Transverse colon (tissue), 4 donors: ENCODE measurements at regions not wholly inside any gene's neighbourhood (a gene's known extent, or its start where the extent isn't known, plus 50 kb on each side); places are given as distances from the start of the nearest gene placed in this dataset.

Experiments used
- DNase-seq: peaks from one replicate; pipeline ENCODE4 v3.0.0-alpha.2; 2019
- H3K27ac ChIP-seq, 4 donors: fragments of 200-600 bp; sonication (generic); 2 replicates each; pipeline ENCODE4 v1.5.1; 2016 to 2018; ENCODE audit warnings: inconsistent platforms in 4 of 4
- H3K27me3 ChIP-seq: fragments of 200-600 bp; sonication (generic); 2 replicates; pipeline ENCODE4 v1.5.1; 2017; ENCODE audit warnings: inconsistent platforms
- H3K36me3 ChIP-seq, 4 donors: fragments of 200-600 bp; sonication (generic); 2 replicates each; pipeline ENCODE4 v1.5.1; 2017 to 2019; ENCODE audit warnings: inconsistent platforms in 4 of 4
- H3K4me1 ChIP-seq, 4 donors: fragments of 200-600 bp; sonication (generic); 2 replicates each; pipeline ENCODE4 v1.5.1; 2017 to 2020; ENCODE audit warnings: inconsistent platforms in 4 of 4
- H3K4me3 ChIP-seq, 4 donors: fragments of 200-600 bp; sonication (generic); 1 replicate in 1 of 4; 2 replicates in 3 of 4; pipeline versions ENCODE4 v1.5.1 to v1.6.1; 2017 to 2019; ENCODE audit warnings: inconsistent platforms in 4 of 4
- H3K9me3 ChIP-seq, 2 donors: fragments of 200-600 bp; sonication (generic); 2 replicates each; pipeline ENCODE4 v1.5.1; 2017 to 2019; ENCODE audit warnings: inconsistent platforms in 2 of 2
- CTCF ChIP-seq, 5 experiments: fragments of 200-600 bp in 3 of 5; fragments of 450-650 bp in 2 of 5; sonication (generic) in 3 of 5; IDR thresholded peaks; 1 replicate in 2 of 5; 2 replicates in 3 of 5; pipeline ENCODE4 v1.5.1; 2016 to 2017; ENCODE audit warnings: antibody characterized with exemption in 5 of 5, inconsistent platforms in 3 of 5, mild to moderate bottlenecking in 2 of 5, moderate library complexity in 1 of 5
- EP300 ChIP-seq: sonication (generic); formaldehyde crosslinking; IDR thresholded peaks from one replicate; pipeline ENCODE4 v1.6.1; 2017; ENCODE audit warnings: antibody characterized with exemption, low read depth
- POLR2A ChIP-seq: fragments of 450-650 bp; IDR thresholded peaks from one replicate; pipeline ENCODE4 v1.6.1; 2016; ENCODE audit warnings: antibody characterized with exemption, mild to moderate bottlenecking, moderate library complexity
- POLR2AphosphoS5 ChIP-seq, 3 donors: sonication (generic); formaldehyde crosslinking; IDR thresholded peaks; one replicate each; pipeline ENCODE4 v1.6.1; 2016; ENCODE audit warnings: antibody characterized with exemption in 3 of 3
- WGBS, 2 donors: methylation state at CpG; one replicate each; pipeline ENCODE4 v1.1.5; 2018; ENCODE audit warnings: low coverage in 1 of 2; 5-methylcytosine and 5-hydroxymethylcytosine counted together
- in situ Hi-C, 4 donors: fragments of 200-750 bp; cut with MboI; loops; one replicate each; pipeline versions ENCODE4 v1.15.0 to v1.15.1; 2017; ENCODE audit warnings: low sequenced_read_pairs in 3 of 4, low pct_ligation_motif_present in 1 of 4, low pct_unique_long_range_greater_than_20kb in 1 of 4
- intact Hi-C: fragments of 100-400 bp; cut with DNase I; formaldehyde crosslinking; loops from one replicate; pipeline ENCODE4 v1.15.1; 2023; ENCODE audit warnings: low total_unique reads

DNA sequence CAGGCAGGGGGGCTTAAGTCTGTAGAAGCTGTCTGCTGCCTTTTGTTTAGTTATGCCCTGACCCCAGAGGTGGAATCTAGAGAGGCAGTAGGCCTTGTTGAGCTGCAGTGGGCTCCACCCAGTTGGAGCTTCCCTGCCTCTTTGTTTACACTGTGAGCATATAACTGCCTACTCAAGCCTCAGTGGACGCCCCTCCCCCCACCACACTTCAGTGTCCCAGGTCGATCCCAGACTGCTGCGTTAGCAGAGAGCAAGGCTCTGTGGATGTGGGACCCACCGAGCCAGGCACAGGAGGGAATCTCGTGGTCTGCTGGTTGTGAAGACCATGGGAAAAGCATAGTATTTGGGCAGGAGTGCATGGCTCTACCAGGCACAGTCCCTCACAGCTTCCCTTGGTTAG is 446.8 kb upstream of the RARB start:
- 85% methylated on average over 5 of the region's 5 CpGs; no CpG with 5 or more reads in 1 of the 2 donors for WGBS, 2 donors
- no peak for TF ChIP-seq EP300
- no peak for TF ChIP-seq POLR2AphosphoS5 (IDR thresholded peaks at IDR 0.05)
- no peak for TF ChIP-seq CTCF (IDR thresholded peaks at IDR 0.05)
- no peak for TF ChIP-seq POLR2A
- no peak for DNase-seq
- Histone ChIP-seq H3K4me3 (no peak overlapping the region), H3K36me3 (no peaks in the 10 kb centered on the region), H3K27me3 (no peaks in the 10 kb centered on the region), H3K9me3 (no peaks in the 10 kb centered on the region), H3K4me1 (no peaks in the 10 kb centered on the region), H3K27ac (no peak overlapping the region)
- intact Hi-C loops: no loop called here
- in situ Hi-C loops: no loop called here

DNA sequence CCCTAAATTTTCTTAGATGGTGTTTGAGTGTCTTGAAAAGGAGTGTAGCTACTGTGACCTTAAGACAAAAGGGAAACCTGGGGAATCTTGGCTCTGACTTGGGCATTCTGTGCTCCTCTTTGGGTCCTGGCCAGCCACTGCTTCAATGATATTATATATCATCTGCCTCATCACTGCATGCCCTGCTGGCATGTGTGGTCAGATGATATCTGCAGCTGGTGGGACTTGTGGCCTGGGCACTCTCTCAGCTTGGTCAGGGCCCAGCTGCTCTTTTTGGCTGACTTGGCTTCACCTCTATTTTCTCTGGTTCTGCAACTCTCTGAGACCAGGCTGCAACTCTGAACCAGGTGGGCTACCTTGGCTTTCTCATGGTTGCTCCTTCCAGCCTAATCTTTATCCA is 446.1 kb upstream of the RARB start:
- no peak for DNase-seq
- Histone ChIP-seq H3K9me3 (no peaks in the 10 kb centered on the region), H3K27me3 (no peaks in the 10 kb centered on the region), H3K4me1 (no peaks in the 10 kb centered on the region), H3K4me3 (no peak overlapping the region), H3K36me3 (no peaks in the 10 kb centered on the region), H3K27ac (no peak overlapping the region)
- in situ Hi-C loops: no loop called here
- intact Hi-C loops: no loop called here
- TF ChIP-seq POLR2A: no peak
- no peak for TF ChIP-seq CTCF (IDR thresholded peaks at IDR 0.05)
- TF ChIP-seq POLR2AphosphoS5 (IDR thresholded peaks at IDR 0.05): no peak
- no peak for TF ChIP-seq EP300

- no peak for DNase-seq
- Histone ChIP-seq H3K36me3 (no peaks in the 10 kb centered on the region), H3K9me3 (no peaks in the 10 kb centered on the region), H3K4me1 (no peaks in the 10 kb centered on the region), H3K27ac (no peak overlapping the region), H3K4me3 (no peak overlapping the region), H3K27me3 (no peaks in the 10 kb centered on the region)
- WGBS, 2 donors: 68 to 76% methylated on average over 5 to 9 of the region's 9 CpGs
- intact Hi-C loops: no loop called here
- TF ChIP-seq POLR2A: no peak
- in situ Hi-C loops: no loop called here
Observed at GRCh38 chr3:24985668-24986067, 442.4 kb upstream of the RARB start.

DNA sequence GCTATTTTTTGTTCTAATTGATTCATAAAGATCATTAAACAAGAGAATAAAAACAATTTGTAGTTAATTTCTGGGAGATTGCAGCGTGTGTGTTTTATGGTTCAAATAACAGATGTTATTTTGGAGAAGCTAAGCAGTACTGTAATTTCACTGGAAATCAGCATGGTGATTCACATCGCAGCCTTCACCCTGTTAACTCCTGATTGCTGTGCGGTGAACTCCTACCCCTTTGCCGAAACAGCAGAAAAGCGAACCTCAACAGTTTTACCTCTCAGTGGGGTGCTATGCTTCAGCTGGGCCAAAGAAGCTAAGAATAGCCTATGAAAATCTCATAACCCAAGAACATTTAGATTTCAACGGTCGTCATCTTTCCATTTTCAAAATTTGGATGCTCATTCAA is 441.5 kb upstream of the RARB start:
- Histone ChIP-seq H3K4me3 (no peak overlapping the region), H3K36me3 (no peaks in the 10 kb centered on the region), H3K27ac (no peak overlapping the region), H3K4me1 (no peaks in the 10 kb centered on the region), H3K9me3 (no peaks in the 10 kb centered on the region), H3K27me3 (no peaks in the 10 kb centered on the region)
- in situ Hi-C loops (no loop called here), intact Hi-C loops (no loop called here)
- TF ChIP-seq CTCF (IDR thresholded peaks at IDR 0.05) (no peak), POLR2A (no peak), POLR2AphosphoS5 (IDR thresholded peaks at IDR 0.05) (no peak), EP300 (no peak)
- DNase-seq: no peak
- 84 to 86% methylated on average over 5 to 7 of the region's 7 CpGs for WGBS, 2 donors

DNA sequence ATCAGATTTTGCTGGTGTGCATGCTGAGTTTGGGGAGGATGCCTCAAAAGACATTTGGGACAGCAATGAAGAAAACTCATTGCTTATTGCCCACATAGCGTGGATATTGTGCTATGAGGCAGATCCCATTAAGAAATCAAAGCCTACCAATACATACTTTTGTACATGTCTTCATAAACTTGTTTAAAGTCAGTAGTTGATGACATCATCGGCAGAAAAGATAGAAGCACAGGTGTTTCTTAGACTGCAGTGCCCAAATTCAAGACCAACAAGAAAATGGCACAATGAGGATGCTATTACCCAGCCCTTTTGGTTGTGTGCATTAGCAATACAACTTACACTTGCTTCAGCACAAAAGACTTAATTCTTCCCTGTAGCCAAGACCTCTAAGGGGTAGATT is 428.7 kb upstream of the RARB start:
- 77 to 82% methylated on average over 2 of the region's 2 CpGs for WGBS, 2 donors

More for the DNA sequence above, 428.7 kb upstream of the RARB start:
- no peak overlapping the region for H3K27ac ChIP-seq
- H3K4me3 ChIP-seq: no peak overlapping the region
- in situ Hi-C loops: no loop called here
- H3K27me3 ChIP-seq: no peaks in the 10 kb centered on the region
- TF ChIP-seq CTCF (IDR thresholded peaks at IDR 0.05) (no peak), POLR2AphosphoS5 (IDR thresholded peaks at IDR 0.05) (no peak), EP300 (no peak), POLR2A (no peak)
- H3K36me3 ChIP-seq: no peaks in the 10 kb centered on the region
- H3K9me3 ChIP-seq: no peaks in the 10 kb centered on the region
- intact Hi-C loops: no loop called here
- no peaks in the 10 kb centered on the region for H3K4me1 ChIP-seq
- DNase-seq: no peak
